ENCODE measurements at regions not wholly inside any gene's neighbourhood (a gene's known extent, or its start where the extent isn't known, plus 50 kb on each side); places are given as distances from the start of the nearest gene placed in this dataset.

- no peaks in the 10 kb centered on the region for H3K9me3 ChIP-seq (ENCODE audit: control extremely low read depth in 1 of 3, control insufficient read depth in 2 of 3, insufficient read depth in 1 of 3, low read length in 2 of 3)
- no peaks in the 10 kb centered on the region for H4K20me1 ChIP-seq (ENCODE audit: control insufficient read depth, insufficient read depth, low read length, poor library complexity, severe bottlenecking)
- H3K27ac ChIP-seq (ENCODE audit: low read length in 2 of 2), result no peak overlapping the region
- intact Hi-C loops (cut with micrococcal nuclease), result no loop called here
- H3K4me2 ChIP-seq (replicated peaks; ENCODE audit: low read depth, low read length, poor library complexity, severe bottlenecking), result no peak overlapping the region
- H3K79me2 ChIP-seq (ENCODE audit: control insufficient read depth, insufficient read depth, low read length), result no peaks in the 10 kb centered on the region
- H3K27me3 ChIP-seq (replicated peaks in 1 of 4; ENCODE audit: control extremely low read depth in 1 of 4, control insufficient read depth in 3 of 4, insufficient read depth in 4 of 4, low read length in 3 of 4), result no peaks in the 10 kb centered on the region
- ATAC-seq (ENCODE audit: low read depth), result no peak
- H3K4me1 ChIP-seq (ENCODE audit: control insufficient read depth in 2 of 2, insufficient read depth in 2 of 2, low read length in 2 of 2), result no peaks in the 10 kb centered on the region
- no peak overlapping the region for H2AFZ ChIP-seq (ENCODE audit: insufficient read depth, low read depth, low read length, poor library complexity, severe bottlenecking)
- POLR2A ChIA-PET, result no interaction called here
- H3K4me3 ChIP-seq (ENCODE audit: control extremely low read depth in 1 of 5, extremely low read depth in 1 of 5, insufficient read depth in 1 of 5, low read depth in 2 of 5, low read length in 4 of 5), result no peak overlapping the region
- H3K27me3 Mint-ChIP-seq, result no peaks in the 10 kb centered on the region
- H3K4me3 Mint-ChIP-seq, result no peak overlapping the region
- no peak overlapping the region for H3K9ac ChIP-seq (ENCODE audit: low read length)
- no peaks in the 10 kb centered on the region for H3K9me3 Mint-ChIP-seq (ENCODE audit: insufficient read depth)
- H3K36me3 ChIP-seq (replicated peaks in 1 of 2; ENCODE audit: control extremely low read depth in 1 of 2, control insufficient read depth in 1 of 2, extremely low read depth in 1 of 2, insufficient read depth in 2 of 2, low read length in 1 of 2), result no peaks in the 10 kb centered on the region
- DNase-seq, result no peak
- WGBS (ENCODE audit: insufficient coverage), result no CpG with 5 or more reads among the region's 1 CpG
- CTCF ChIA-PET, result no interaction called here
- TF ChIP-seq EZH2 (IDR thresholded peaks at IDR 0.05; ENCODE audit: borderline replicate concordance, insufficient read depth, low read depth, low read length, poor library complexity, severe bottlenecking) (no peak), CTCF (IDR thresholded peaks at IDR 0.05) (no peak)
- no peak overlapping the region for H3K27ac Mint-ChIP-seq
- H3K4me1 Mint-ChIP-seq, result no peaks in the 10 kb centered on the region
These were observed 443.1 kb downstream of the ZNF608 start for GRCh38 chr5:124303366-124303765.

GRCh38 chr5:124302533-124302932, 443.9 kb downstream of the ZNF608 start:
- TF ChIP-seq CTCF (IDR thresholded peaks at IDR 0.05), result no peak
- no peak for TF ChIP-seq EZH2 (IDR thresholded peaks at IDR 0.05; ENCODE audit: borderline replicate concordance, insufficient read depth, low read depth, low read length, poor library complexity, severe bottlenecking)
- CTCF ChIA-PET, result no interaction called here
- Histone ChIP-seq H3K36me3 (replicated peaks in 1 of 2; ENCODE audit: control extremely low read depth in 1 of 2, control insufficient read depth in 1 of 2, extremely low read depth in 1 of 2, insufficient read depth in 2 of 2, low read length in 1 of 2) (no peaks in the 10 kb centered on the region), H4K20me1 (ENCODE audit: control insufficient read depth, insufficient read depth, low read length, poor library complexity, severe bottlenecking) (no peaks in the 10 kb centered on the region), H3K79me2 (ENCODE audit: control insufficient read depth, insufficient read depth, low read length) (no peaks in the 10 kb centered on the region), H3K4me3 (ENCODE audit: control extremely low read depth in 1 of 5, extremely low read depth in 1 of 5, insufficient read depth in 1 of 5, low read depth in 2 of 5, low read length in 4 of 5) (no peak overlapping the region), H3K9me3 (ENCODE audit: control extremely low read depth in 1 of 3, control insufficient read depth in 2 of 3, insufficient read depth in 1 of 3, low read length in 2 of 3) (no peaks in the 10 kb centered on the region), H3K4me2 (replicated peaks; ENCODE audit: low read depth, low read length, poor library complexity, severe bottlenecking) (no peak overlapping the region), H3K9ac (ENCODE audit: low read length) (no peak overlapping the region), H2AFZ (ENCODE audit: insufficient read depth, low read depth, low read length, poor library complexity, severe bottlenecking) (no peak overlapping the region), H3K27me3 (replicated peaks in 1 of 4; ENCODE audit: control extremely low read depth in 1 of 4, control insufficient read depth in 3 of 4, insufficient read depth in 4 of 4, low read length in 3 of 4) (no peaks in the 10 kb centered on the region), H3K27ac (ENCODE audit: low read length in 2 of 2) (no peak overlapping the region), H3K4me1 (ENCODE audit: control insufficient read depth in 2 of 2, insufficient read depth in 2 of 2, low read length in 2 of 2) (no peaks in the 10 kb centered on the region)
- WGBS (ENCODE audit: insufficient coverage), result no CpG with 5 or more reads among the region's 2 CpGs
- Mint-ChIP-seq H3K9me3 (ENCODE audit: insufficient read depth) (no peaks in the 10 kb centered on the region), H3K27me3 (no peaks in the 10 kb centered on the region), H3K4me1 (no peaks in the 10 kb centered on the region), H3K4me3 (no peak overlapping the region), H3K27ac (no peak overlapping the region)
- DNase-seq, result no peak
- POLR2A ChIA-PET, result no interaction called here
- intact Hi-C loops (cut with micrococcal nuclease), result no loop called here
- no peak for ATAC-seq (ENCODE audit: low read depth)
